ENCODE measurements at regions not wholly inside any gene's neighbourhood (a gene's known extent, or its start where the extent isn't known, plus 50 kb on each side); places are given as distances from the start of the nearest gene placed in this dataset.

DNA sequence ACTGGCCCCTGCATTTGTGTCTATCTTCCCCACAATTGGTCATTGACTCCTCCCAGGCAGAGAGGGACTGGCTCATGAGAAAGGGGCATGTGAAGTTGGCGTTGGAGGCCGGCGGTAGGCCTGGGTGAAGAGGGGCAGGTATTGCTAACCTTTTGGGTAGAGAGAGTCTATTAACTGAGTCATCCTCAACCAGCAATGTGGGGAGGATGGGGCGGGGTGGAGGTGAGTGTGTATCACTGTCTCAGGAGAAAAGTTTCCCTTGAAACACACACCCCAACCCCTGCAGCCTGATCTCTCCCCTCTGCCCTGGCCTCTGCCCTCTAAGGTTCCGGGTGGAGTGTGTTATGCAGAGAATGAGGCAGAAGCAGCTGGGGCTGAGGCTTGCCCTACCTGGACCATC, 60.1 kb upstream of the PHF21B start (continued):
- TF ChIP-seq, protein P1, sequence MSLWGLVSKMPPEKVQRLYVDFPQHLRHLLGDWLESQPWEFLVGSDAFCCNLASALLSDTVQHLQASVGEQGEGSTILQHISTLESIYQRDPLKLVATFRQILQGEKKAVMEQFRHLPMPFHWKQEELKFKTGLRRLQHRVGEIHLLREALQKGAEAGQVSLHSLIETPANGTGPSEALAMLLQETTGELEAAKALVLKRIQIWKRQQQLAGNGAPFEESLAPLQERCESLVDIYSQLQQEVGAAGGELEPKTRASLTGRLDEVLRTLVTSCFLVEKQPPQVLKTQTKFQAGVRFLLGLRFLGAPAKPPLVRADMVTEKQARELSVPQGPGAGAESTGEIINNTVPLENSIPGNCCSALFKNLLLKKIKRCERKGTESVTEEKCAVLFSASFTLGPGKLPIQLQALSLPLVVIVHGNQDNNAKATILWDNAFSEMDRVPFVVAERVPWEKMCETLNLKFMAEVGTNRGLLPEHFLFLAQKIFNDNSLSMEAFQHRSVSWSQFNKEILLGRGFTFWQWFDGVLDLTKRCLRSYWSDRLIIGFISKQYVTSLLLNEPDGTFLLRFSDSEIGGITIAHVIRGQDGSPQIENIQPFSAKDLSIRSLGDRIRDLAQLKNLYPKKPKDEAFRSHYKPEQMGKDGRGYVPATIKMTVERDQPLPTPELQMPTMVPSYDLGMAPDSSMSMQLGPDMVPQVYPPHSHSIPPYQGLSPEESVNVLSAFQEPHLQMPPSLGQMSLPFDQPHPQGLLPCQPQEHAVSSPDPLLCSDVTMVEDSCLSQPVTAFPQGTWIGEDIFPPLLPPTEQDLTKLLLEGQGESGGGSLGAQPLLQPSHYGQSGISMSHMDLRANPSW (CRISPR knock-in tag; conservative IDR thresholded peaks at IDR 0.05; ENCODE audit: low read depth) = no peak
- no peak for TF ChIP-seq NR2C2 (CRISPR knock-in tag; IDR thresholded peaks at IDR 0.05)
- TF ChIP-seq, protein P2, sequence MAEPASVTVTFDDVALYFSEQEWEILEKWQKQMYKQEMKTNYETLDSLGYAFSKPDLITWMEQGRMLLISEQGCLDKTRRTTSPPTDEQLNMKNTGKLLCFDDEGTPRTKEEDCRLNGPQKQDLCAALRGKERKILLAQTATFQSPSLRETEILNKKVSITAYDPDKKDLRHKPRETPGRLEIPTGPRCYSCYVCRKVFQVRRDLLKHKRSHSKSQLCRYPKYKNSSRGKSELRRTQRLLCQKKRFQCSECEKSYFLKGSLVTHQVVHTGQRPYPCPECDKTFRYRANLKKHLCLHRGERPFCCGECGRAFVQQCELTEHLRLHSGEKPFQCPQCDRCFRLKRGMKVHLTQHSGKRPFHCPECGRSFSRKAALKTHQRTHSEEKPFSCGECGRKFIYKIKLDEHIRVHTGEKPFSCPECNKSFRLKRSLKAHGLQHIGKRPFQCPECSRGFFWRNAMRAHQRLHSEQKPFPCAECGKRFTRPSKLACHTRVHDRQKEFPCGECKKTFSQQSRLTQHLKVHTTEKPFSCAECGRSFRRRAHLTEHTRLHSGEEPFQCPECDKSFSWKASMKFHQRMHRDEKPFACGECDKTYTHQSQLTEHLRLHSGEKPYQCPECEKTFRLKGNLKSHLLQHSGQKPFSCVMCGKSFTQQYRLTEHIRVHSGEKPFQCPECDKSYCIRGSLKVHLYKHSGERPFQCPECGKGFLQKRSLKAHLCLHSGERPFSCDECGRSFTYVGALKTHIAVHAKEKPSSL (CRISPR knock-in tag; conservative IDR thresholded peaks at IDR 0.05) = no peak
- TF ChIP-seq, protein P3, sequence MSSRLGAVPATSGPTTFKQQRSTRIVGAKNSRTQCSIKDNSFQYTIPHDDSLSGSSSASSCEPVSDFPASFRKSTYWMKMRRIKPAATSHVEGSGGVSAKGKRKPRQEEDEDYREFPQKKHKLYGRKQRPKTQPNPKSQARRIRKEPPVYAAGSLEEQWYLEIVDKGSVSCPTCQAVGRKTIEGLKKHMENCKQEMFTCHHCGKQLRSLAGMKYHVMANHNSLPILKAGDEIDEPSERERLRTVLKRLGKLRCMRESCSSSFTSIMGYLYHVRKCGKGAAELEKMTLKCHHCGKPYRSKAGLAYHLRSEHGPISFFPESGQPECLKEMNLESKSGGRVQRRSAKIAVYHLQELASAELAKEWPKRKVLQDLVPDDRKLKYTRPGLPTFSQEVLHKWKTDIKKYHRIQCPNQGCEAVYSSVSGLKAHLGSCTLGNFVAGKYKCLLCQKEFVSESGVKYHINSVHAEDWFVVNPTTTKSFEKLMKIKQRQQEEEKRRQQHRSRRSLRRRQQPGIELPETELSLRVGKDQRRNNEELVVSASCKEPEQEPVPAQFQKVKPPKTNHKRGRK (CRISPR knock-in tag; IDR thresholded peaks at IDR 0.05; ENCODE audit: borderline replicate concordance) = no peak
- TF ChIP-seq, protein P4, sequence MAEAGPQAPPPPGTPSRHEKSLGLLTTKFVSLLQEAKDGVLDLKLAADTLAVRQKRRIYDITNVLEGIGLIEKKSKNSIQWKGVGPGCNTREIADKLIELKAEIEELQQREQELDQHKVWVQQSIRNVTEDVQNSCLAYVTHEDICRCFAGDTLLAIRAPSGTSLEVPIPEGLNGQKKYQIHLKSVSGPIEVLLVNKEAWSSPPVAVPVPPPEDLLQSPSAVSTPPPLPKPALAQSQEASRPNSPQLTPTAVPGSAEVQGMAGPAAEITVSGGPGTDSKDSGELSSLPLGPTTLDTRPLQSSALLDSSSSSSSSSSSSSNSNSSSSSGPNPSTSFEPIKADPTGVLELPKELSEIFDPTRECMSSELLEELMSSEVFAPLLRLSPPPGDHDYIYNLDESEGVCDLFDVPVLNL (CRISPR knock-in tag; IDR thresholded peaks at IDR 0.05; ENCODE audit: borderline replicate concordance, low read depth) = no peak
- TF ChIP-seq TEAD4 (CRISPR knock-in tag; IDR thresholded peaks at IDR 0.05) = no peak
- TF ChIP-seq TP53 (CRISPR knock-in tag; IDR thresholded peaks at IDR 0.05) = no peak
- TF ChIP-seq, protein P5, sequence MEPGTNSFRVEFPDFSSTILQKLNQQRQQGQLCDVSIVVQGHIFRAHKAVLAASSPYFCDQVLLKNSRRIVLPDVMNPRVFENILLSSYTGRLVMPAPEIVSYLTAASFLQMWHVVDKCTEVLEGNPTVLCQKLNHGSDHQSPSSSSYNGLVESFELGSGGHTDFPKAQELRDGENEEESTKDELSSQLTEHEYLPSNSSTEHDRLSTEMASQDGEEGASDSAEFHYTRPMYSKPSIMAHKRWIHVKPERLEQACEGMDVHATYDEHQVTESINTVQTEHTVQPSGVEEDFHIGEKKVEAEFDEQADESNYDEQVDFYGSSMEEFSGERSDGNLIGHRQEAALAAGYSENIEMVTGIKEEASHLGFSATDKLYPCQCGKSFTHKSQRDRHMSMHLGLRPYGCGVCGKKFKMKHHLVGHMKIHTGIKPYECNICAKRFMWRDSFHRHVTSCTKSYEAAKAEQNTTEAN (CRISPR knock-in tag; IDR thresholded peaks at IDR 0.05) = no peak
- TF ChIP-seq HMGA2 (CRISPR knock-in tag; IDR thresholded peaks at IDR 0.05) = no peak
- TF ChIP-seq, protein P6, sequence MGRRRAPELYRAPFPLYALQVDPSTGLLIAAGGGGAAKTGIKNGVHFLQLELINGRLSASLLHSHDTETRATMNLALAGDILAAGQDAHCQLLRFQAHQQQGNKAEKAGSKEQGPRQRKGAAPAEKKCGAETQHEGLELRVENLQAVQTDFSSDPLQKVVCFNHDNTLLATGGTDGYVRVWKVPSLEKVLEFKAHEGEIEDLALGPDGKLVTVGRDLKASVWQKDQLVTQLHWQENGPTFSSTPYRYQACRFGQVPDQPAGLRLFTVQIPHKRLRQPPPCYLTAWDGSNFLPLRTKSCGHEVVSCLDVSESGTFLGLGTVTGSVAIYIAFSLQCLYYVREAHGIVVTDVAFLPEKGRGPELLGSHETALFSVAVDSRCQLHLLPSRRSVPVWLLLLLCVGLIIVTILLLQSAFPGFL (CRISPR knock-in tag; IDR thresholded peaks at IDR 0.05; ENCODE audit: borderline replicate concordance) = no peak
- TF ChIP-seq, protein P7, sequence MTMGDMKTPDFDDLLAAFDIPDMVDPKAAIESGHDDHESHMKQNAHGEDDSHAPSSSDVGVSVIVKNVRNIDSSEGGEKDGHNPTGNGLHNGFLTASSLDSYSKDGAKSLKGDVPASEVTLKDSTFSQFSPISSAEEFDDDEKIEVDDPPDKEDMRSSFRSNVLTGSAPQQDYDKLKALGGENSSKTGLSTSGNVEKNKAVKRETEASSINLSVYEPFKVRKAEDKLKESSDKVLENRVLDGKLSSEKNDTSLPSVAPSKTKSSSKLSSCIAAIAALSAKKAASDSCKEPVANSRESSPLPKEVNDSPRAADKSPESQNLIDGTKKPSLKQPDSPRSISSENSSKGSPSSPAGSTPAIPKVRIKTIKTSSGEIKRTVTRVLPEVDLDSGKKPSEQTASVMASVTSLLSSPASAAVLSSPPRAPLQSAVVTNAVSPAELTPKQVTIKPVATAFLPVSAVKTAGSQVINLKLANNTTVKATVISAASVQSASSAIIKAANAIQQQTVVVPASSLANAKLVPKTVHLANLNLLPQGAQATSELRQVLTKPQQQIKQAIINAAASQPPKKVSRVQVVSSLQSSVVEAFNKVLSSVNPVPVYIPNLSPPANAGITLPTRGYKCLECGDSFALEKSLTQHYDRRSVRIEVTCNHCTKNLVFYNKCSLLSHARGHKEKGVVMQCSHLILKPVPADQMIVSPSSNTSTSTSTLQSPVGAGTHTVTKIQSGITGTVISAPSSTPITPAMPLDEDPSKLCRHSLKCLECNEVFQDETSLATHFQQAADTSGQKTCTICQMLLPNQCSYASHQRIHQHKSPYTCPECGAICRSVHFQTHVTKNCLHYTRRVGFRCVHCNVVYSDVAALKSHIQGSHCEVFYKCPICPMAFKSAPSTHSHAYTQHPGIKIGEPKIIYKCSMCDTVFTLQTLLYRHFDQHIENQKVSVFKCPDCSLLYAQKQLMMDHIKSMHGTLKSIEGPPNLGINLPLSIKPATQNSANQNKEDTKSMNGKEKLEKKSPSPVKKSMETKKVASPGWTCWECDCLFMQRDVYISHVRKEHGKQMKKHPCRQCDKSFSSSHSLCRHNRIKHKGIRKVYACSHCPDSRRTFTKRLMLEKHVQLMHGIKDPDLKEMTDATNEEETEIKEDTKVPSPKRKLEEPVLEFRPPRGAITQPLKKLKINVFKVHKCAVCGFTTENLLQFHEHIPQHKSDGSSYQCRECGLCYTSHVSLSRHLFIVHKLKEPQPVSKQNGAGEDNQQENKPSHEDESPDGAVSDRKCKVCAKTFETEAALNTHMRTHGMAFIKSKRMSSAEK (CRISPR knock-in tag; IDR thresholded peaks at IDR 0.05; ENCODE audit: borderline replicate concordance) = no peak
- TF ChIP-seq, protein P8, sequence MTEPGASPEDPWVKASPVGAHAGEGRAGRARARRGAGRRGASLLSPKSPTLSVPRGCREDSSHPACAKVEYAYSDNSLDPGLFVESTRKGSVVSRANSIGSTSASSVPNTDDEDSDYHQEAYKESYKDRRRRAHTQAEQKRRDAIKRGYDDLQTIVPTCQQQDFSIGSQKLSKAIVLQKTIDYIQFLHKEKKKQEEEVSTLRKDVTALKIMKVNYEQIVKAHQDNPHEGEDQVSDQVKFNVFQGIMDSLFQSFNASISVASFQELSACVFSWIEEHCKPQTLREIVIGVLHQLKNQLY (CRISPR knock-in tag; IDR thresholded peaks at IDR 0.05) = no peak
- no peak for TF ChIP-seq NR3C1 (CRISPR knock-in tag; conservative IDR thresholded peaks at IDR 0.05; ENCODE audit: low read depth)
